GM18873 (cell line): ENCODE measurements at regions not wholly inside any gene's neighbourhood (a gene's known extent, or its start where the extent isn't known, plus 50 kb on each side); places are given as distances from the start of the nearest gene placed in this dataset.
"Not testable (repeated sequence)": the region's sequence is repeated elsewhere in the genome, so short reads cannot be mapped to it uniquely, and the experiment has no call there.

Experiments used
- ATAC-seq: cut with Tn5 transposase; IDR thresholded peaks from one replicate; pipeline ENCODE4 v1.9.1; 2021; ENCODE audit warnings: mild to moderate bottlenecking, moderate library complexity, moderate number of reproducible peaks; ENCODE audit not compliant: unreplicated experiment, low FRiP score

DNA sequence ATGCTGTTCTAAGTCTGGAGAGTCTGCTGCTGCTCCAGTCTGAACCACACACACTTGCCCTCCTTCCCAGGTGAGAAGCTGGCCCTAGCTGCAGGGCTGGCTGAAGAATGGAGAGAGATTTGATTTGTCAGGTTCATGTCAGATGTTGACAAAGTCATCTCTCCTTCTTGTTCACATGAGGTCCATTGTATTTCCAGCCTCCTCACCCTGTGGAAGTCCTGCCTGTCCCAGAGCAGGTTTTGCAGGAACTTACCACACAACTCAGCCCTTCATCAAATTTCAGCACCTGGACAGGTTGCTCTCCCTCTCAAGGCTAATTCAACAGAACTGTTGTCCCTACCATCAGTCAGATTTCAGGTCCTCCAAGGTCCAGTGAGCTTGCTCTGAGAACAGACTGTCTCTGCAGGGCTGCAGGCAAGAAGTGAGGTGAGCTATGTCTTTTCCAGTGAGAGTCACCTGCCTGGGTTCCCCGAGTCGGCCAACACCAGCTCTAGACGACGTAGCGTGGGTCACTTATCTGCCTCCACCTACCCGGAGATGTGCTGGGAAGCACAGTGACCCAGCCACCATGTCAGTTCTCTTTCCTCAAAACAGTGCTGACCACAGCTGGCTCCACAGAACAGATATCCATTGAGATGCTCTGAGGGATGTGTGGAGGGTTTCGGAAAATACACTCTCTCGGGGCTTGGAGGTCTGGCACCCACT, 58.0 kb upstream of the CD93 start:
- no peak for ATAC-seq

DNA sequence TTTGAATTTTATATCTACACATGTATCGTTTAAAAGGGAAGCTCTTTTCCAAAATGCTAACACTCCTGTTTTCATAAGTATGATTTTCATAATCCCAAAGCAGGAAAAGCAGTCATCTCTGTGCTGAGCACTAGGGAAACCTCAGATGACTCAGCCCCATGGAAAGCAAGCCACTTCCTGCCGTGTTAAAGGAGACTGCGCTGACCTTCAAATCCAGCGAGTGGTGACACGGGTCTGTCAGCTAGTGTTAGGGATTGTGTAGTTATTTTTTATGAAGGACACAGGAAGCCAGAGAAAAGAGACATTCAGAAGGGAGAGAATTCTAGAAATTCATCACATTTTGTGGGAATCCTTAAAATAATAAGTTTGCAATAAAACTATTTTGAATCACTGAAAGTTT, 57.0 kb upstream of the CD93 start:
- no peak for ATAC-seq

DNA sequence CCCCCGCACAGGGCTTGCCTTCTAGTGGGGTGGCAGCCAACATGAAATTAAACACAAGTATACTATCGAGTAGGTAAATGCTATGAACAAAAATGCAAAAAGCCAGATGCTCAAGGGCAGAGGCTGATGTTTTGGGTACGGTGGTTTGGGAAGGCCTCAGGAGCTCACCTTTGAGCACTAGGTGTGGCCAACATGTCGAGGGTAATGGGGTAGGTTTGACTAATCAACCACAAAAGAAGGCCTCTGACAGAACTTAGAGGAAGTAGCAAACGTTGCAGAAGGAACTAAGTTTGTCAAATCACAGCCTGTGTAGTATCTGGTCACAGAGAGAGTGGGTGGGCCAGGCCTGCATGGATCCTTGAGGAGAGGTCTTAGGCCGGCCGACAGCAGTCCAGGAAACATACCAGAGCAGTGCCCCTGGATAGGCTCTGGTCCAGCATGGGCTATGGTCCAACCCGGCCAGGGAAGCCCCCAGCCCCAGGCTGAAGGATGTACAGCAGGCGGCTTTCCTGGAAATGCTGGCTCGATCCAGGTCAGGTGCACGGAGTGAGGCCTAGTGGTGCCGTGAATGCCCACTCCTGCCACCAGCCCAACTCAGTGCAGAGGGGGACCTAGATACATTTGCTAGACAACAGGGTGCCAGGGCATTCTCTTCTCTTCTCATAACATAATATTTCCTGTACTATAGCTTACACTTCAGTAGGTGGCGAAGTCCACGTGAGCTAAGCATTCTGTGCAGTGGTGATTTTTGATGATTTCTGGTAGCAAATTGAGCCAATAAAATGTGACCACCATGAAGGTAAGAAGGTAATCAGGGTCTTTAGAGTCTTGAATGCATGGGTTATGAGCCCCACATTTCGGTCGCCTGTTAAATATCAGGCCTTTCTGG, 56.3 kb upstream of the CD93 start:
- ATAC-seq, result peak; percentile 66

DNA sequence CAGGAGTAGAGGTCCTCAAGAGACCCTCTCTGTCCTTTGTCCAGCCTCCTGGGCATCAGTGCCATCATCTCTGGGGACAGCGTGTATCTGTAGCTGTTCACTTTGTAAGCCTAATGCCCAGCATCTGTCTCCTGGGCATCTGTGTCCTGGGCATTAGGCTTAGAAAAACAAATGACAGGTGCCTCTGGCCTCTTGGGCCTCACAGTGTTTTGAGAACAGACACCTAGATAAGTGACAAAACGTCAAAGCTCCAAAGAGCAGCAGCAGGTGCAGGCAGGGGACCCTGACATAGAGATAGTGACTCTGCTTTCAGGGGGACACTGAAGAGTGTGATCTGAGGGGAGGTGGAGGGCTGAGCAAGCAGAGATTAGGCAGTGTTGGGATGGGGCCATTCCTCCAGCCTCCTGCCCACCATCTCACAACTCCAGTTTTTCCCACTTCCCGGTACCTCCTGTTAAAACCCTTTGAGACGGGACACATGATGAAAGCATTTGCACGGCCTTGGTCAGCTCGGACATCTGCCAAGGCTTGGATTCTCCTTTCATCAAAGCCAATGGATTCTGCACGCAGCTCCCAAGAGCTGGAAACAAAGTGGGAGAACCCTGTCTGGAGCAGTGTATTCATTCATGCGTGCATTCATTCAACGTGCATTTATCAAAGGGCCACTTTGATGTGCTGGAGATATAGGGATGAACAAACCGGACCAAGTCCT, 55.5 kb upstream of the CD93 start:
- no peak for ATAC-seq

DNA sequence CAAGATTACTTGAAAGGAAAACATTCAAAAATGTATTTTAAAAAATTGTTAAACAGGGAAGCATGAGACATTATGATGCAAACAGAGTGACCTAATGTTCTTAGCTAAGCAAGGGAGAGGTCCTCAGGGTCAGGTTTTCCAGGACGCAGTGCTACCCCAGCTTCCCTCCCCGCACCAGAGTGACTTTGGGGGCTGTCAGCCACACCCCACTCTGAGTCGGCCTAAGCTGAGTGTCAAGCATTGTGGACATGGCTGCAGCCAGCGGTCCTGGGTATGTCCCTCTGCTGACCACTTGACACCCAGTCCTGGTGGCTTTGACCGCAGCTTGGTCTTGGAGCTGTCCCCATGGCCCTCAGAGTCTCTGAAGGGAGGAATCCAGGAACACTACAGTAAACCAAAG, 54.9 kb upstream of the CD93 start:
- no peak for ATAC-seq

DNA sequence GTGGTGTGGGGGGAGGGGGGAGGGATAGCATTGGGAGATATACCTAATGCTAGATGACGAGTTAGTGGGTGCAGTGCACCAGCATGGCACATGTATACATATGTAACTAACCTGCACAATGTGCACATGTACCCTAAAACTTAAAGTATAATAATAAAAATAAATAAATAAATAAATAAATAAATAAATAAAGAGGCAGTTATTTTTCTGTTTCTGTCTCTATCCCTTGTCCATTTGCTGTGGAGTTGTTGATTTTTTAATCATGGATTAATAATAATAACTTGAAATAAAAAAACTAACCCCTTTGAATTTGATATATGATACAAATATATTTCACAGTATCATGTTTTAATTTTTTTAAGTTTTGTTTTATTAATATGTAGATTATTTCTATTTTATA, 53.9 kb upstream of the CD93 start:
- not testable (repeated sequence) for ATAC-seq

DNA sequence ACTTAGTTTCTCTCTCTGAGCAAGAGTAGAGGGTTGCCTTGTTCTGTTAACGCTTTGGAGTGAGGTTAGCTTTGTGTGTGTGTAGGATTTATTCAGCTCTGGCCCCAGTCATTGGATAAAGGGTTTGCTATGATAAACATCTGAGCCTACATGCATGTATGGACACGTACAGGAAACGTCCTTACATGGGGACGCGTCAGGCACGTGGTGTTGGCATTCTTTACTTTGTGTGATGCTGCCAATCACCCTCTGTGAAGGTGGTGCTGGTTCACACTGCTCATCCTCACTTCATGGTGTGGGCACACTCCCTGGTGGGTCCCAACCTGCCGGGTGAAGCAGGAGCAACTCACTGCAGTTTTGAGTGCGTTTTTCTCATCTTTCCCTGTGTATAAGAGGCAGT, 53.4 kb upstream of the CD93 start:
- ATAC-seq, result no peak

DNA sequence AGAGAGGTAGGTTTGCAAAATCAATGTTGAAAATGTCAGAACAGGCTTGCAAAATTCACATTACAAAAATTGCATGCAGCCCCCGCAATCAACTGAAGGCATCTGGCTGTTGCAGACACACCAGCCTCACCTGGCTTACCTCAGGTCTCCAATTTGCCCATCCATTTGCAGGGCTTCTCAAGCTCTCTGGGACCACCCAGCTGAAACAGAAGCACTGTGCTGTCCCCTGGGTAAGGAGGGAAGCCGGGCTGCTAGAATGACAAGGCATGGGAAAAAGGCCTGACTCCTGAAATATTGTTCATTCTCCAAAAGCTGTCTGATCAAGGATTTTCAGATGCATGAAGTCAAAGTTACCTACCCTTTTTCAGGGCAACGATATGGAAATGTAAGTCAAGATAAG, 52.6 kb upstream of the CD93 start:
- ATAC-seq, result no peak

DNA sequence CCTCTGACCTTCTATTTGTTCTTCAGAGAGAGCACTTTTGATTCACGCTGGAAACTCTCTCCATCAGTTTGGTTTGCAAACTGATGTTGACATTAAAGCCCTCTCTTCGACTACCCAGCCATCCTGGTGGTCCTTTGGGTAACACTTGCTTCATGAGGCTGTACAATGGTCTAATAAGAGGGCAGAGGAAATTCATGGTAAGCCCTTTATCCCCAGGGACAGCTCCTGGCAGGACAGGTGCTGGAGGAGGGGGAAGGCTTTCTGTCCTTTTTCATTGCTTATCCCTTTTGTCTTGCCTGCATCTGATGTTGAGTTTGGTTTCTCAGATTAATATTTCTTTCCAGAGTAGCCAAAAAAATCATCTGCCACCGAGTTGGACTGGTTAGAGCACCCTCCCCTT, 52.1 kb upstream of the CD93 start:
- no peak for ATAC-seq

DNA sequence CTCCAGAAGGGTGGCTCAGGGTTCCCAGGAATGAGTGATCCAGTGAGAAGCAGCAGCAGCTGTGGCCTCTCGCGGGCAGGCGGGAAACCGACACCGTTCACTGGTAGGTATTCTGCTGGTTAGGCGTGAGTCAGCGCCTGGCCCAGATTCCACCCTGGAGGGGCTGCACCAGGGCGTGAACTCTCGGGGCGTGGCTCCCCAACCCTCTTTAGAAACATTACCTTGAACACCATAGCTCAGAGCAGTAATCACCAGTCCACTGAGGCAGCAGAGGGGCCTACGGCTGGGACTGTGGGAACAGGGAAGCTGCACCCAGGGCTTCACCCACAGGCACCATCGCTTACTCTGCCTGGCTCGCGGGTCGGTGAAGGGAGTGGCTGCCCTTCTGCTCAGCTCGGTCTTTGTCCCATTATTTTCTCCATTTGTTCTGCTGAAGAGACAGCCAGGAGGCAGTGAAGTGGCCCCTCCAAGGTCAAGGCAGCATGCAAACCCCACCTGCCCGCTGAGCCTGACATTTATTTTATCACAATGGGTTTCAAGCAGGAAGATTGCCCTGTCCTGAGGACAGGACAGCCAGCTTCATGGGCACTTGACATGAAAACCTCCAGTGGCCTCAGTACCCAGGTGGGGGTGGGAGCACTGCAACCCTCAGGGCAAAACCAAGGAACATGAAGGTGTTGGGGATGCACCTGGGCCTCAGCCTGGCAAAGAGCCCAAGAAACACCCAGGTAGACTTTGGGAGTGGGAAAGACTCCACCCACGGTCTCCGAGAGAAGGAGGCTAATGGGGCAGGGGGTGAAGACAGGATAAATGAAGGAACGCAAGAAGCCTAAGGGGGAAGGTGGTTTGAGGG, 51.0 kb upstream of the CD93 start:
- ATAC-seq, result no peak

DNA sequence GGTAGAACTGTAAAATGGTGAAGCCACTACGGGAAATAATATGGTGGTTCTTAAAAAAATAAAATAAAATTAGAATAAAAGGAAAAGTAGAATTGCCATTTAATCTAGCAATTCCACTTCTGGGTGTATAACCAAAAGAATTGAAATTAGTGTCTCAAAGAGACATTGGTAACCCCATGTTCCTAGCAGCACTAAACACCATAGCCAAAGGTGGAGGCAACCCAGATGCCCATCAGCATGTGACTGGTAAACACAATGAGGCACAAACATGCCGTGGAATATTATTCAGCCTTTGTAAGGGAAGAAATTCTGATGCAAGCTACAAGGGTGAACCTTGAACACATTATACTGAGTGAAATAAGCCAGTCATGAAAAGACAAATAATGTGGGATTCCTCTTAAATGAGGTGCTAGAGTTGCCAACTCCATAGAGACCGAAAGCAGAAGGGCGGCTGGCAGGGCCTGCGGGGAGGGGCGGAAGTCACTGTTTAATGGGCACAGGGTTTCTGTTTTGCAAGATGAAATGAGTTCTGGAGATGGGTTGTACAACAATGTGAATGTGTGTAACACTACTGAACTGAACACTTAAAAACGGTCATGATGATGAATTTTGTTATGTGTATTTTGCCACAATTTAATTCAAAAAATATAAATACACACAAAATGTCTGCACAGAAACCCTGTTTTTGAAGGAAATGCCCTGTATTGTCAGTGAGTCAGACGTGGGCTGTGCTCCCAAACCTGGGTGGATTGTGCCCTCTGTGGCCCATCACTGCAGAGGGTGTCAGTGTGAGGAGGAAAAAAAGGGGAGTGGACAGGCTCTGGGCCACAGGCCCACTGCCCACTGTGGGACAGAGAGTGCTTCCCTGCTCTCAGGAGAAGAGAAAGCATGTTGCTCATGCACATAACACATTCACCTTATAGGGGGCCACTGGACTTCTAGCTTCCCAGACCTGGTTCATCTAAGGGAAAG, 49.6 kb upstream of the CD93 start:
- ATAC-seq, result no peak
